GM12878 (cell line): ENCODE measurements at regions not wholly inside any gene's neighbourhood (a gene's known extent, or its start where the extent isn't known, plus 50 kb on each side); places are given as distances from the start of the nearest gene placed in this dataset.

Source experiments
- ASH2L ChIP-seq: fragments of 300-600, 200-600 bp; sonication (generic); IDR thresholded peaks from 2 replicates; pipeline ENCODE4 v1.6.1; 2017; ENCODE audit warnings: low read depth, mild to moderate bottlenecking, borderline replicate concordance
- ATF7 ChIP-seq: fragments of 450-650 bp; IDR thresholded peaks from 2 replicates; pipeline ENCODE4 v1.6.1; 2016; ENCODE audit warnings: low read depth, mild to moderate bottlenecking
- BCL3 ChIP-seq: IDR thresholded peaks from 2 replicates; pipeline ENCODE4 v1.6.1; 2011; ENCODE audit warnings: borderline replicate concordance, low read depth, mild to moderate bottlenecking, moderate library complexity, low read length; ENCODE audit not compliant: insufficient read depth, poor library complexity, severe bottlenecking
- E2F8 ChIP-seq: fragments of 450-650 bp; IDR thresholded peaks from 2 replicates; pipeline ENCODE4 v1.6.1; 2018; ENCODE audit warnings: mild to moderate bottlenecking, low read depth, moderate library complexity; ENCODE audit not compliant: partially characterized antibody
- EGR1 ChIP-seq, 2 experiments: IDR thresholded peaks; 1 replicate in 1 of 2; 2 replicates in 1 of 2; pipeline ENCODE4 v1.6.1; 2011 to 2012; ENCODE audit warnings: low read depth in 2 of 2, low read length in 2 of 2, borderline replicate concordance in 1 of 2, mild to moderate bottlenecking in 1 of 2, moderate library complexity in 1 of 2
- ETV6 ChIP-seq, 2 experiments: fragments of 450-650 bp in 1 of 2; IDR thresholded peaks in 1 of 2; conservative IDR thresholded peaks in 1 of 2; 2 replicates each; pipeline ENCODE4 v1.6.1; 2014; ENCODE audit warnings: antibody characterized with exemption in 1 of 2, borderline replicate concordance in 1 of 2, low read depth in 1 of 2, mild to moderate bottlenecking in 1 of 2, moderate library complexity in 1 of 2
- NFYB ChIP-seq: IDR thresholded peaks from 2 replicates; pipeline ENCODE4 v1.6.1; 2011; ENCODE audit warnings: low read depth, mild to moderate bottlenecking, low read length, improper control_type of control experiment, moderate library complexity; ENCODE audit not compliant: insufficient read depth
- RAD51 ChIP-seq: fragments of 450-650 bp; IDR thresholded peaks from 2 replicates; pipeline ENCODE4 v1.6.1; 2016; ENCODE audit warnings: moderate library complexity, mild to moderate bottlenecking, inconsistent platforms
- TCF3 ChIP-seq: IDR thresholded peaks from 2 replicates; pipeline ENCODE4 v1.6.1; 2012; ENCODE audit warnings: low read depth, mild to moderate bottlenecking, low read length, borderline replicate concordance; ENCODE audit not compliant: insufficient read depth
- USF1 ChIP-seq: IDR thresholded peaks from 2 replicates; pipeline ENCODE4 v1.6.1; 2011; ENCODE audit warnings: borderline replicate concordance, low read depth, mild to moderate bottlenecking, moderate library complexity, mixed read lengths, low read length; ENCODE audit not compliant: insufficient read depth; ENCODE audit errors: extremely low read length

- TF ChIP-seq ETV6 (conservative IDR thresholded peaks at IDR 0.05 in 1 of 2, IDR thresholded peaks at IDR 0.05 in 1 of 2; ENCODE audit: borderline replicate concordance in 1 of 2, low read depth in 1 of 2), result no peak
- TF ChIP-seq TCF3, result no peak
- TF ChIP-seq EGR1 (IDR thresholded peaks at IDR 0.05; ENCODE audit: borderline replicate concordance in 1 of 2, low read depth in 2 of 2, low read length in 2 of 2), result no peak
- TF ChIP-seq RAD51, result no peak
- no peak for TF ChIP-seq ASH2L
- TF ChIP-seq USF1, result no peak
- no peak for TF ChIP-seq ATF7
- no peak for TF ChIP-seq NFYB
- TF ChIP-seq E2F8, result no peak
- TF ChIP-seq BCL3, result no peak
Observed at GRCh38 chr22:27681037-27681436, 120.5 kb downstream of the MN1 start (continued).
